HG03066 (cell line): ENCODE measurements at regions not wholly inside any gene's neighbourhood (a gene's known extent, or its start where the extent isn't known, plus 50 kb on each side); places are given as distances from the start of the nearest gene placed in this dataset.

Experiments
- ATAC-seq: cut with Tn5 transposase; IDR thresholded peaks from one replicate; pipeline ENCODE4 v1.9.1; 2021; ENCODE audit warnings: low read depth; ENCODE audit not compliant: unreplicated experiment

GRCh38 chr20:16124491-16124890 is 448.8 kb downstream of the KIF16B start:
- no peak for ATAC-seq

GRCh38 chr20:16123623-16124022 is 449.6 kb downstream of the KIF16B start:
- ATAC-seq: no peak

GRCh38 chr20:16119909-16120308 is 453.3 kb downstream of the KIF16B start:
- no peak for ATAC-seq

- no peak for ATAC-seq
These were observed 457.2 kb downstream of the KIF16B start for GRCh38 chr20:16115911-16116552.

- ATAC-seq: no peak
These were observed 459.5 kb downstream of the KIF16B start for GRCh38 chr20:16113736-16114135.

- ATAC-seq: no peak
These were observed 461.3 kb downstream of the KIF16B start for GRCh38 chr20:16111852-16112412.

GRCh38 chr20:16111172-16111832 is 461.9 kb downstream of the KIF16B start:
- no peak for ATAC-seq

- no peak for ATAC-seq
These were observed 465.9 kb downstream of the KIF16B start for GRCh38 chr20:16107172-16107870.

- ATAC-seq: no peak
These were observed 466.9 kb downstream of the KIF16B start for GRCh38 chr20:16106191-16106849.

GRCh38 chr20:16104783-16105182 is 468.5 kb downstream of the KIF16B start:
- ATAC-seq: no peak
